ENCODE measurements at regions not wholly inside any gene's neighbourhood (a gene's known extent, or its start where the extent isn't known, plus 50 kb on each side); places are given as distances from the start of the nearest gene placed in this dataset.
"Not testable (repeated sequence)": the region's sequence is repeated elsewhere in the genome, so short reads cannot be mapped to it uniquely, and the experiment has no call there.

DNA sequence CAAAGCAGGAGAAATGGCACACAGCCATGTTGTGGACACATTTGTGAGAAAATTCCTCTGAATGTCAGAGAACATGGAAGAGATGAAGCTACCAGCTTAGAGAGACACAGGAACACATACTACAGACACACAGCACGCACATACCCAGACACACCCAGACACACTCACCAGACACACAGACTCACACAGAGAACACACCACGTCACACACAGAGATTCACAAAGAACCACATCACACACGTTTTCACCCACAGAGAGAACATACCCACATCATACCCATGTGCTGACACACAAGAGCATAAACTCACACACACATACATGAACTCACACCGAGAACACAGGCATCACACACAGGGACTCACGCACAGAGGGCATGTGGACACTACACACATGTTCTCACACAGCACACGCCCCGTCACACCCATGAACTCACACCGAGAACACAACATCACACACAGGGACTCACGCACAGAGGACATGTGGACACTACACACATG, 124.9 kb downstream of the METRNL start:
- Histone ChIP-seq H3K36me3 (no peaks in the 10 kb centered on the region), H3K27me3 (no peaks in the 10 kb centered on the region), H3K4me1 (peaks cover 33% of the 10 kb centered on the region), H3K4me3 (no peak overlapping the region), H3K9me3 (no peaks in the 10 kb centered on the region), H3K27ac (peak overlapping the region; percentile 40)
- DNase-seq (no peak), ATAC-seq (no peak)
- intact Hi-C loops (cut with DNase I): no loop called here
- TF ChIP-seq, protein P1, sequence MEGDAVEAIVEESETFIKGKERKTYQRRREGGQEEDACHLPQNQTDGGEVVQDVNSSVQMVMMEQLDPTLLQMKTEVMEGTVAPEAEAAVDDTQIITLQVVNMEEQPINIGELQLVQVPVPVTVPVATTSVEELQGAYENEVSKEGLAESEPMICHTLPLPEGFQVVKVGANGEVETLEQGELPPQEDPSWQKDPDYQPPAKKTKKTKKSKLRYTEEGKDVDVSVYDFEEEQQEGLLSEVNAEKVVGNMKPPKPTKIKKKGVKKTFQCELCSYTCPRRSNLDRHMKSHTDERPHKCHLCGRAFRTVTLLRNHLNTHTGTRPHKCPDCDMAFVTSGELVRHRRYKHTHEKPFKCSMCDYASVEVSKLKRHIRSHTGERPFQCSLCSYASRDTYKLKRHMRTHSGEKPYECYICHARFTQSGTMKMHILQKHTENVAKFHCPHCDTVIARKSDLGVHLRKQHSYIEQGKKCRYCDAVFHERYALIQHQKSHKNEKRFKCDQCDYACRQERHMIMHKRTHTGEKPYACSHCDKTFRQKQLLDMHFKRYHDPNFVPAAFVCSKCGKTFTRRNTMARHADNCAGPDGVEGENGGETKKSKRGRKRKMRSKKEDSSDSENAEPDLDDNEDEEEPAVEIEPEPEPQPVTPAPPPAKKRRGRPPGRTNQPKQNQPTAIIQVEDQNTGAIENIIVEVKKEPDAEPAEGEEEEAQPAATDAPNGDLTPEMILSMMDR (IDR thresholded peaks at IDR 0.05): no peak

GRCh38 chr17:83204736-83205386, 125.5 kb downstream of the METRNL start:
- H3K27me3 ChIP-seq; intact Hi-C loops (cut with DNase I); ATAC-seq; H3K4me3 ChIP-seq; H3K27ac ChIP-seq; H3K36me3 ChIP-seq; DNase-seq; H3K9me3 ChIP-seq: not testable (repeated sequence)
- peaks cover 32% of the 10 kb centered on the region for H3K4me1 ChIP-seq

- H3K27me3 ChIP-seq; ATAC-seq; intact Hi-C loops (cut with DNase I); H3K9me3 ChIP-seq; H3K36me3 ChIP-seq; H3K27ac ChIP-seq; H3K4me3 ChIP-seq: not testable (repeated sequence)
- TF ChIP-seq, protein P1 (IDR thresholded peaks at IDR 0.05): peak; percentile 69
- peaks cover 29% of the 10 kb centered on the region for H3K4me1 ChIP-seq
- peak; percentile 90 for DNase-seq
Observed at GRCh38 chr17:83205387-83206035, 126.1 kb downstream of the METRNL start.

GRCh38 chr17:83206036-83206394, 126.6 kb downstream of the METRNL start:
- DNase-seq; ATAC-seq; H3K36me3 ChIP-seq; intact Hi-C loops (cut with DNase I); H3K4me3 ChIP-seq; H3K27ac ChIP-seq; H3K27me3 ChIP-seq; H3K9me3 ChIP-seq: not testable (repeated sequence)
- peaks cover 24% of the 10 kb centered on the region for H3K4me1 ChIP-seq

DNA sequence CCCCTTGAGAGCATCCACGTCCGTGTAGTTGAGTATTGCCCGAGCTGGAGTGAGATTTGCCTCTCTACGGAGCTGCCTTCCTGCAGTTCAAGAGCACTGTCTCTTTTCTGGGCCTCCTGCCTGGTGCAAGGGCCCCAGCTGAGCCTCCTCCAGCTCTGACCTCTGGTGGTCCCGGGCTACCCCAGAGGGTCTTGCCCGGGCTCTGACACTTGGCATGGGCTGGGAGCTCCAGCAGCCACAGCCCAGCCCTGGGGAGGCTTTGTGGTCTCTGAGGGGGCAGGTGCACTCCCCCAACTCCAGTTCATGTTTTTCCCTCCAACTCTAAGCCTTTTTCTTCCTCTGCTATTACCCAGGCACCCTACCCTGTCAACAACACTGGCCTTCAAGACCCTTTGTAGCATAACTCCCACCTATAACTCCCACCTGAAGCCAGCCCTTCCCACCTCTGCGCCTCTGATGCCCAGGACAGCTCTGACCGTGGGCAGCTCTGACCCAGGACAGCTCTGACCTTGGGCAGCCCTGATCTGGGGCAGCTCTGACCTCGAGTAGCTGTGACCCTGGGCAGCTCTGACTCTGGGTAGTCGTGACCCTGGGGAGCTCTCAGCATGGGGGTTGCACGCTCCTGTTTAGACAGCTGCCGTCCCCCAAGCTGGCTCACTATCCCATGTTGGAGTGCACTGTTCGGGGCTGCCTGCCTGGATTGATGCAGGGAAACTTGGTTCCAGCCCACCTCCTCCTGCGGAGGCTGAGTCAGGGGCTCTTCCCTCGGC, 127.6 kb downstream of the METRNL start:
- intact Hi-C loops (cut with DNase I); H3K9me3 ChIP-seq; H3K36me3 ChIP-seq; ATAC-seq; H3K4me3 ChIP-seq; H3K27ac ChIP-seq; DNase-seq; H3K27me3 ChIP-seq: not testable (repeated sequence)
- H3K4me1 ChIP-seq: peaks cover 17% of the 10 kb centered on the region

DNA sequence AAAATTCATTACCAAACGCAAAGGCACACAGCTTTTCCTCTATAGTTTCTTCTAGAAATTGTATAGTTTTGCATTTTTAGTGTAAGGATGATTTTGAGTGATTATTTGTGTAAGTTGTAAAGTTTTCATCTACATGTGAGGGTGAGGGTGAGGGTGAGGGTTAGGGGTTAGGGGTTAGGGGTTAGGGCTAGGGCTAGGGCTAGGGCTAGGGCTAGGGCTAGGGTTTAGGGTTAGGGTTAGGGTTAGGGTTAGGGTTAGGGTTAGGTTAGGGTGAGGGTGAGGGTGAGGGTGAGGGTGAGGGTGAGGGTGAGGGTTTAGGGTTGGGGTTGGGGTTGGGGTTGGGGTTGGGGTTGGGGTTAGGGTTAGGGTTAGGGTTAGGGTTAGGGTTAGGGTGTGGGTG, 167.6 kb downstream of the METRNL start:
- peak; percentile 61 for DNase-seq
- H3K36me3 ChIP-seq; H3K4me1 ChIP-seq; intact Hi-C loops (cut with DNase I); H3K27ac ChIP-seq; H3K9me3 ChIP-seq; H3K4me3 ChIP-seq; H3K27me3 ChIP-seq: not testable (repeated sequence)
- ATAC-seq: peak; percentile 60

Data from upper lobe of right lung (tissue), 1 donor.